ENCODE measurements at regions not wholly inside any gene's neighbourhood (a gene's known extent, or its start where the extent isn't known, plus 50 kb on each side); places are given as distances from the start of the nearest gene placed in this dataset.
"Not testable (repeated sequence)": the region's sequence is repeated elsewhere in the genome, so short reads cannot be mapped to it uniquely, and the experiment has no call there.

GRCh38 chr3:137329594-137329993 is 371.8 kb downstream of the IL20RB start:
- Histone ChIP-seq H3K4me1 (ENCODE audit: insufficient read depth, low read length) (no peaks in the 10 kb centered on the region), H3K9me3 (ENCODE audit: control insufficient read depth in 1 of 2, low read length in 2 of 2) (no peaks in the 10 kb centered on the region), H3K4me3 (ENCODE audit: low read length in 2 of 2) (no peak overlapping the region), H3K27me3 (ENCODE audit: insufficient read depth, low read length) (no peaks in the 10 kb centered on the region), H3K27ac (ENCODE audit: low read depth, low read length) (no peak overlapping the region), H3K36me3 (ENCODE audit: insufficient read depth, low read length) (no peaks in the 10 kb centered on the region)
- Mint-ChIP-seq H3K4me1 (no peaks in the 10 kb centered on the region), H3K27me3 (no peaks in the 10 kb centered on the region), H3K9me3 (peaks cover 0 to 30% (median 7%) of the 10 kb centered on the region in 8 donors), H3K36me3 (no peaks in the 10 kb centered on the region), H3K4me3 (no peak overlapping the region), H3K27ac (no peak overlapping the region)
- ChIA-PET CTCF (ENCODE audit: partially characterized antibody) (no interaction called here), POLR2A (ENCODE audit: partially characterized antibody) (no interaction called here)
- intact Hi-C loops (cut with micrococcal nuclease): no loop called here
- DNase-seq: no peak

DNA sequence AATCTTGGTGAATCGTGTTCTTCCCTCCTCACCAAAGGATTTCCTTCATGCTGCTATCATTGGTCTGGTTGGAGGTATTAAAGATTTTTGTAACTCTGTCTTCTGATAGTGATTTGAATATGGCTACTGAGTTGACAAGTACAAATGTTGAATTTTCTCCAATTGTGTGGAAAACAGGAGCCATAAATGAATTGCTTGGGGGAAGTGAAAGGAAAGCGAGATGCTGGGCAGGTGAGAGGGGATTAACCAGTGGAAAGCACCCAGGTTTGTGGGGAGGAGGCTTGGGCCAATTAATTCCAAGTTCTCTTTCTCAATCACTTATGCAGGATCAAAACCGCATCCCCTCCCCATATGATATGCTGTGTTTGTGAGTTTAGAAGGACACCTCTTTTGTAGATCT is 372.5 kb downstream of the IL20RB start:
- H3K4me3 ChIP-seq (ENCODE audit: low read length in 2 of 2): no peak overlapping the region
- Mint-ChIP-seq H3K27me3 (no peaks in the 10 kb centered on the region), H3K4me3 (peak overlapping the region in 1 of 8 donors; percentile 63), H3K4me1 (no peaks in the 10 kb centered on the region), H3K36me3 (no peaks in the 10 kb centered on the region), H3K27ac (no peak overlapping the region), H3K9me3 (peaks cover 0 to 25% (median 5%) of the 10 kb centered on the region in 8 donors)
- no peaks in the 10 kb centered on the region for H3K36me3 ChIP-seq (ENCODE audit: insufficient read depth, low read length)
- DNase-seq: no peak
- H3K4me1 ChIP-seq (ENCODE audit: insufficient read depth, low read length): no peaks in the 10 kb centered on the region
- no peak overlapping the region for H3K27ac ChIP-seq (ENCODE audit: low read depth, low read length)
- CTCF ChIA-PET (ENCODE audit: partially characterized antibody): no interaction called here
- POLR2A ChIA-PET (ENCODE audit: partially characterized antibody): no interaction called here
- H3K9me3 ChIP-seq (ENCODE audit: control insufficient read depth in 1 of 2, low read length in 2 of 2): no peaks in the 10 kb centered on the region
- no peaks in the 10 kb centered on the region for H3K27me3 ChIP-seq (ENCODE audit: insufficient read depth, low read length)
- intact Hi-C loops (cut with micrococcal nuclease): no loop called here

DNA sequence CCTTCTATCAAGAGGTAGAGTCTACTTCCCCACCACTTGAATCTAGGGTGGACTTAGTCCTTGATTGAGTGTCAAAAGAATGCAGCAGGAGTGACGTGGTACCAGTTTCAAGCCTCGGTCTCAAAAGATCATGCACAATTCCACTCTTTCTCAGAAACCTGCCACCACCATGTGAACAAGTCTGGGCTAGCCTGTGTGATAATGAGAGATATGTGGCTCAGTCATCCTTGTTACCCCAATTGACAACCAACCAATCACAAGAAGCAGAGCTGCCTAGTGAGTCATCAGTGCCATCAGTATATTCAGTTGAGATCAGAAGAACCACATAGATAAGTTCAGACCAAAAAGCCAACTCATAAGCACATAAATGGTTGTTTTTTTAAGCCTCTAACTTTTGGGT is 374.5 kb downstream of the IL20RB start:
- no peaks in the 10 kb centered on the region for H3K36me3 Mint-ChIP-seq
- H3K36me3 ChIP-seq (ENCODE audit: insufficient read depth, low read length): no peaks in the 10 kb centered on the region
- H3K27ac Mint-ChIP-seq: no peak overlapping the region
- H3K9me3 ChIP-seq (ENCODE audit: control insufficient read depth in 1 of 2, low read length in 2 of 2): no peaks in the 10 kb centered on the region
- H3K9me3 Mint-ChIP-seq: peaks cover 0 to 19% (median 3%) of the 10 kb centered on the region in 8 donors
- H3K4me1 Mint-ChIP-seq: no peaks in the 10 kb centered on the region
- H3K27me3 ChIP-seq (ENCODE audit: insufficient read depth, low read length): no peaks in the 10 kb centered on the region
- DNase-seq: no peak
- POLR2A ChIA-PET (ENCODE audit: partially characterized antibody): no interaction called here
- H3K27ac ChIP-seq (ENCODE audit: low read depth, low read length): no peak overlapping the region
- H3K27me3 Mint-ChIP-seq: no peaks in the 10 kb centered on the region
- CTCF ChIA-PET (ENCODE audit: partially characterized antibody): no interaction called here
- H3K4me3 ChIP-seq (ENCODE audit: low read length in 2 of 2): no peak overlapping the region
- H3K4me1 ChIP-seq (ENCODE audit: insufficient read depth, low read length): no peaks in the 10 kb centered on the region
- intact Hi-C loops (cut with micrococcal nuclease): no loop called here
- no peak overlapping the region for H3K4me3 Mint-ChIP-seq

DNA sequence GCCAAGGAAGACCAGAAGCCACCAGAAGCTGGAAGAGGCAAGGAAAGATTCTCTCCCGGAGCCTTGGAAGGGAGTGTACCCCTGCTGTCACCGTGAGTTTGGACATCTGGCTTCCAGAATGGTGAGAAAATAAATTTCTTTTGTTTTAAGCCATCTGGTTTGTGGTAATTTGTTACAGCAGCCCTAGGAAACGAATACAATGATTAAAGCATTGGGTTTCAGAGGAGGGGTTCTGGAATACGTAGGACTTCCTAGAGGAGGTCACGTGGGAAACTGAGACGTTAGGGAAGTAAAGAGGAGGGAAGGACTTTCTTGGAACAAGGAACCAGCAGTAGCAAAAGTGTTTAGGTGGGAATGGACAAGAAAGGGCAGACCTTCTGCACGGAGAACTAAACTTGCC is 377.7 kb downstream of the IL20RB start:
- Histone ChIP-seq H3K27me3 (ENCODE audit: insufficient read depth, low read length) (no peaks in the 10 kb centered on the region), H3K27ac (ENCODE audit: low read depth, low read length) (no peak overlapping the region), H3K4me1 (ENCODE audit: insufficient read depth, low read length) (no peaks in the 10 kb centered on the region), H3K9me3 (ENCODE audit: control insufficient read depth in 1 of 2, low read length in 2 of 2) (no peaks in the 10 kb centered on the region), H3K4me3 (ENCODE audit: low read length in 2 of 2) (no peak overlapping the region), H3K36me3 (ENCODE audit: insufficient read depth, low read length) (no peaks in the 10 kb centered on the region)
- H3K4me3 Mint-ChIP-seq: no peak overlapping the region
- H3K27me3 Mint-ChIP-seq: no peaks in the 10 kb centered on the region
- peaks cover 4 to 26% (median 14%) of the 10 kb centered on the region in 8 donors for H3K9me3 Mint-ChIP-seq
- ChIA-PET POLR2A (ENCODE audit: partially characterized antibody) (no interaction called here), CTCF (ENCODE audit: partially characterized antibody) (no interaction called here)
- no peak for DNase-seq
- peaks cover 0 to 2% of the 10 kb centered on the region in 2 donors for H3K36me3 Mint-ChIP-seq
- no peak overlapping the region for H3K27ac Mint-ChIP-seq
- no peaks in the 10 kb centered on the region for H3K4me1 Mint-ChIP-seq
- intact Hi-C loops (cut with micrococcal nuclease): no loop called here

- intact Hi-C loops (cut with micrococcal nuclease); DNase-seq; H3K36me3 Mint-ChIP-seq; POLR2A ChIA-PET (ENCODE audit: partially characterized antibody); H3K27me3 ChIP-seq (ENCODE audit: insufficient read depth, low read length); H3K27ac Mint-ChIP-seq; H3K4me3 Mint-ChIP-seq; CTCF ChIA-PET (ENCODE audit: partially characterized antibody); H3K27me3 Mint-ChIP-seq; H3K4me3 ChIP-seq (ENCODE audit: low read length in 2 of 2); H3K36me3 ChIP-seq (ENCODE audit: insufficient read depth, low read length); H3K4me1 ChIP-seq (ENCODE audit: insufficient read depth, low read length); H3K4me1 Mint-ChIP-seq; H3K27ac ChIP-seq (ENCODE audit: low read depth, low read length); H3K9me3 ChIP-seq (ENCODE audit: control insufficient read depth in 1 of 2, low read length in 2 of 2): not testable (repeated sequence)
- peaks cover 4 to 19% (median 15%) of the 10 kb centered on the region in 8 donors for H3K9me3 Mint-ChIP-seq
Measured at GRCh38 chr3:137338400-137338799, 380.6 kb downstream of the IL20RB start.

DNA sequence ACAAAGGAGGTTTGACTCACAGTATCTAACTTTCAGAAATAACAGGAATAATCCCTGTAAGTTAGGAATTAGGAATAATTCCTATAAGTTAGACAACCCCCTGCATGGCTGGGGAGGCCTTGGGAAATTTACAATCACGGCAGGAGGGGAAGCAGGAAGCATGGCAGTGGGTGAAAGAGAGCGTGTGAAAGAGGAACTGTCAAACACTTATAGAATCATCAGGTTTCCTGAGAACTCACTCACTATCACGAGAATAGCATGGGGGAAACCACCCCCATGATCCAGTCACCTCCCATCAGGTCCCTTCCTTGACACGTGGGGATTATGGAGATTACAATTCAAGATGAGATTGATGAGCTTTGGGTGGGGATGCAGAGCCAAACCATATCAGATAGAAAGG is 385.5 kb downstream of the IL20RB start:
- Mint-ChIP-seq H3K36me3 (no peaks in the 10 kb centered on the region), H3K4me1 (no peaks in the 10 kb centered on the region), H3K27ac (no peak overlapping the region), H3K9me3 (peaks cover 2 to 13% (median 9%) of the 10 kb centered on the region in 8 donors), H3K4me3 (no peak overlapping the region), H3K27me3 (no peaks in the 10 kb centered on the region)
- intact Hi-C loops (cut with micrococcal nuclease): no loop called here
- Histone ChIP-seq H3K36me3 (ENCODE audit: insufficient read depth, low read length) (no peaks in the 10 kb centered on the region), H3K27me3 (ENCODE audit: insufficient read depth, low read length) (no peaks in the 10 kb centered on the region), H3K9me3 (ENCODE audit: control insufficient read depth in 1 of 2, low read length in 2 of 2) (no peaks in the 10 kb centered on the region), H3K4me1 (ENCODE audit: insufficient read depth, low read length) (no peaks in the 10 kb centered on the region), H3K4me3 (ENCODE audit: low read length in 2 of 2) (no peak overlapping the region), H3K27ac (ENCODE audit: low read depth, low read length) (no peak overlapping the region)
- ChIA-PET POLR2A (ENCODE audit: partially characterized antibody) (no interaction called here), CTCF (ENCODE audit: partially characterized antibody) (no interaction called here)
- DNase-seq: no peak

GRCh38 chr3:137347132-137347531 is 389.3 kb downstream of the IL20RB start:
- no peak overlapping the region for H3K4me3 ChIP-seq (ENCODE audit: low read length in 2 of 2)
- intact Hi-C loops (cut with micrococcal nuclease): no loop called here
- Mint-ChIP-seq H3K27me3 (no peaks in the 10 kb centered on the region), H3K36me3 (no peaks in the 10 kb centered on the region), H3K9me3 (peaks cover 0 to 15% (median 3%) of the 10 kb centered on the region in 8 donors), H3K27ac (no peak overlapping the region), H3K4me1 (no peaks in the 10 kb centered on the region), H3K4me3 (no peak overlapping the region)
- H3K27me3 ChIP-seq (ENCODE audit: insufficient read depth, low read length): no peaks in the 10 kb centered on the region
- H3K27ac ChIP-seq (ENCODE audit: low read depth, low read length): no peak overlapping the region
- H3K9me3 ChIP-seq (ENCODE audit: control insufficient read depth in 1 of 2, low read length in 2 of 2): no peaks in the 10 kb centered on the region
- H3K4me1 ChIP-seq (ENCODE audit: insufficient read depth, low read length): no peaks in the 10 kb centered on the region
- ChIA-PET CTCF (ENCODE audit: partially characterized antibody) (no interaction called here), POLR2A (ENCODE audit: partially characterized antibody) (no interaction called here)
- DNase-seq: no peak
- H3K36me3 ChIP-seq (ENCODE audit: insufficient read depth, low read length): no peaks in the 10 kb centered on the region

DNA sequence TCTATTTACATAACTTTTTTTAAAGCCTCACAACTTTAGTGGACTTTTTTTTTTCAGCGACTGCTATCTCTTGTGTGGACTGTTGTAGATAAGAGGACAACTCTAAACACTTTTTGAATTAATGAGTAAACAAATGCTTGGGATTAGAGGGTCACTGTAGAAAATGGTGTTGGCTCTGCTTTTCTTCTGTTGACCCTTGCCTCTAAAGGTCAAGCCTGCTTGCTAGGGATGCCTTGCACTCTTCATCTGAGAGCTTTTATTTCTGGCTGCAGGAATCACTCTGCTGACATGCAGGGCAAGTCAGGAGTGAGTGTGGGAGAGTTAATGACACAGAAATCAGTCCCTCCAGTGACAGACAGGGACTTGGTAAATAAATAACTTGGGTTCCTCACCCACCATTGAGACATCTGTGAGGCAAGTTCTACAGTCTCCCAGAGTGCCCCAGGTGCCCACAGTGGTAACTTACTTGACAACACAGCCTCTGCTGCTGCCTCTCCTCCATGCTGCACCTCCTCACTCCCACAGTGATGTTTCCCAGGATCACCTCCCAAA is 390.1 kb downstream of the IL20RB start:
- Mint-ChIP-seq H3K36me3 (no peaks in the 10 kb centered on the region), H3K27ac (no peak overlapping the region), H3K9me3 (peaks cover 0 to 12% (median 4%) of the 10 kb centered on the region in 8 donors), H3K4me1 (no peaks in the 10 kb centered on the region), H3K4me3 (no peak overlapping the region), H3K27me3 (no peaks in the 10 kb centered on the region)
- no peak overlapping the region for H3K27ac ChIP-seq (ENCODE audit: low read depth, low read length)
- intact Hi-C loops (cut with micrococcal nuclease): no loop called here
- H3K4me1 ChIP-seq (ENCODE audit: insufficient read depth, low read length): no peaks in the 10 kb centered on the region
- H3K4me3 ChIP-seq (ENCODE audit: low read length in 2 of 2): no peak overlapping the region
- CTCF ChIA-PET (ENCODE audit: partially characterized antibody): no interaction called here
- DNase-seq: no peak
- no peaks in the 10 kb centered on the region for H3K27me3 ChIP-seq (ENCODE audit: insufficient read depth, low read length)
- no peaks in the 10 kb centered on the region for H3K9me3 ChIP-seq (ENCODE audit: control insufficient read depth in 1 of 2, low read length in 2 of 2)
- no peaks in the 10 kb centered on the region for H3K36me3 ChIP-seq (ENCODE audit: insufficient read depth, low read length)
- POLR2A ChIA-PET (ENCODE audit: partially characterized antibody): no interaction called here

Measured in CD4-positive, alpha-beta memory T cell (primary cell).